ENCODE measurements at regions not wholly inside any gene's neighbourhood (a gene's known extent, or its start where the extent isn't known, plus 50 kb on each side); places are given as distances from the start of the nearest gene placed in this dataset.

DNA sequence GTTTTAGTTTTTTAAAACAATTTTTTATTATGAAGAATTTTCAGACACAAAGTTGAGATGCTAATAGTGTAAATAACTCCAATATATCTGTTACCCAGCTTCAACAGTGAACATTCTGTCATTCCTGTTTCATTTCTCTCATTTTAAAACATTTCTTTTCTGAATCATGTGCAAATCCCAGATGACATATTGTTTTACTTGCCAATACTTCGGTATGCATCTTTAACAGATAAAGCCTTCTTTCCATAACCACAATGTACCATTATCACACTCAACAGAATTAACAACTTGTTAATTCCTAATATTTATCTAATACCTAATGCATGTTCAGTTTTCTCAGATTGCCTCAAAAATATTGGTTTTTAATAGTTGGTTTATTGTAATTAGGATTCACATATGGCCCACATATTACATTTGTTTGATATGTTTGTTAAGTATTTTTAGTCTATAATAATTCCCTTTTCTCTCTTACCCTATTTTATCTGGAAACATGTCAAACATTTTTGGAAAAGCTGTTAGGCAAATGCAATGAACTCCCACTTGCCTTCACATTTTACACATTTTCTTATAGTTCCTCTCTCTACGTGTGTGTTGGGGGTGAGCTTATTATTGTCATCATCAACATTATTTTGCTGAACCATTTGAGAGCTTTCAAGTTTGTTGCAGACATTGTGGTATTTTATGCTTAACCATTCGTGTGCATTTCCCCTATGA, 58.7 kb upstream of the ANKRD55 start:
- H3K4me3 ChIP-seq (ENCODE audit: low read depth, low read length): no peak overlapping the region
- DNase-seq (ENCODE audit: low read depth): no peak
- TF ChIP-seq, protein P1, sequence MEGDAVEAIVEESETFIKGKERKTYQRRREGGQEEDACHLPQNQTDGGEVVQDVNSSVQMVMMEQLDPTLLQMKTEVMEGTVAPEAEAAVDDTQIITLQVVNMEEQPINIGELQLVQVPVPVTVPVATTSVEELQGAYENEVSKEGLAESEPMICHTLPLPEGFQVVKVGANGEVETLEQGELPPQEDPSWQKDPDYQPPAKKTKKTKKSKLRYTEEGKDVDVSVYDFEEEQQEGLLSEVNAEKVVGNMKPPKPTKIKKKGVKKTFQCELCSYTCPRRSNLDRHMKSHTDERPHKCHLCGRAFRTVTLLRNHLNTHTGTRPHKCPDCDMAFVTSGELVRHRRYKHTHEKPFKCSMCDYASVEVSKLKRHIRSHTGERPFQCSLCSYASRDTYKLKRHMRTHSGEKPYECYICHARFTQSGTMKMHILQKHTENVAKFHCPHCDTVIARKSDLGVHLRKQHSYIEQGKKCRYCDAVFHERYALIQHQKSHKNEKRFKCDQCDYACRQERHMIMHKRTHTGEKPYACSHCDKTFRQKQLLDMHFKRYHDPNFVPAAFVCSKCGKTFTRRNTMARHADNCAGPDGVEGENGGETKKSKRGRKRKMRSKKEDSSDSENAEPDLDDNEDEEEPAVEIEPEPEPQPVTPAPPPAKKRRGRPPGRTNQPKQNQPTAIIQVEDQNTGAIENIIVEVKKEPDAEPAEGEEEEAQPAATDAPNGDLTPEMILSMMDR (IDR thresholded peaks at IDR 0.05; ENCODE audit: insufficient read depth, low read length, poor library complexity, severe bottlenecking): no peak
- H3K36me3 ChIP-seq (ENCODE audit: control insufficient read depth, insufficient read depth, low read length): no peaks in the 10 kb centered on the region
- no peaks in the 10 kb centered on the region for H3K27me3 ChIP-seq (ENCODE audit: control insufficient read depth, insufficient read depth, low read length)

DNA sequence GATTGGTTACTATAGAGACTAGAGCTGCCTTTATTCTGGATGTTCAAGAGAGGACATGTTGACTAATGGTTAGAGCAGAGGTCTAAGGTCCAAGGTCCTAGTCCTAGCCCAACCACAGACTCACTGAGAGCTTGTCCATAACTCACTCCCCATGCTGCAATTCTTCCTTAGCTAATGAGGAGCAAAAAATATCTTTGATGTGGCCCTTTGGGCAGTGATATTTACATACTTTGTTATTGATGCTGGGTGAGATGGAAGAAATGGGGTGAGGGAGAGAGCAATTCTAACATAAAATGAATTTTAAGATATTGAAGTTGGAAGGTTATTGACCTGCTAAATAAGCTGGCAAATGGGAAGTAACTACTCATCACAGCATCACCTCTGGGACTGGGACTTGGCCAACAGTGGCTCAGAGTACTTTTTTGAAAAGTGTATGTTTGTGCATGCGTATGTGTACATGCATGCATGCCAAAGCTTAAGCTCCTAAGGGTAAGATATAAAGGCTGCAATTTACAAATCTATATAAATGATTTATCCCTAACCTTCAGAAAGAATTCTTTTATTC, 58.0 kb upstream of the ANKRD55 start:
- TF ChIP-seq, protein P1 (IDR thresholded peaks at IDR 0.05; ENCODE audit: insufficient read depth, low read length, poor library complexity, severe bottlenecking): no peak
- Histone ChIP-seq H3K27me3 (ENCODE audit: control insufficient read depth, insufficient read depth, low read length) (no peaks in the 10 kb centered on the region), H3K36me3 (ENCODE audit: control insufficient read depth, insufficient read depth, low read length) (no peaks in the 10 kb centered on the region), H3K4me3 (ENCODE audit: low read depth, low read length) (no peak overlapping the region)
- DNase-seq (ENCODE audit: low read depth): no peak

DNA sequence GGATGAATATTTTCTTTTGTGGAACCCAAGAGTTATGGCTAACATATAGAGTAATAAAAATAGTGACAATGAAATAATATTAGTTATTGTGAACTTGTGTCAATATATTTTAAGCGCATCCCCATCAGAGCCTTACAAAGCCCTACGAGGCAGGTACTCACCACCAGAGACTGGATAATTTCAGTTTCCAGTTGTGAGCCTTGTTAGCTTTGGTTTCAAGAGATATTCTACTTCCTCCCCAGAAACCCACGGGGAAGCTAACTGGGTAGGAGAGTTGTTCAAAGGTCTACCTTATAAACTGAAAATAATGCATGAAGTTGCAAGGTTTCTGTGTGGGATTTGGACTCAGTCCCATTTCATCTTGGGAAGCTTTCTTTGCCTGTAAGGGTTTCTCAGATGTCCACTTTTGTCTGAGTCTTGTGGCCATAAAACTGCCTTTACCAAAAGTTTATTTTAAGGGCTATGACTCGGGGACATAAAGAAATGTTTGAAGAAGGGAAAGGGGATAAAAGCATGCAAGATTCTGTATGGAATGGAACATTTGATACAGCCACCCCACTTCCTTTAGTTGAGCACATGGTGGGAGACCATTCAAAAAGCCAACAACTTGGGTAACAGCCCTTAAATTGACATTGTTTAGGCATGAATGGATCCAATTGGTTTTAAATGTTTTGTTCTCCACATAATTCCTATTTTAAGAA, 57.4 kb upstream of the ANKRD55 start:
- H3K27me3 ChIP-seq (ENCODE audit: control insufficient read depth, insufficient read depth, low read length): no peaks in the 10 kb centered on the region
- no peak for DNase-seq (ENCODE audit: low read depth)
- no peak overlapping the region for H3K4me3 ChIP-seq (ENCODE audit: low read depth, low read length)
- H3K36me3 ChIP-seq (ENCODE audit: control insufficient read depth, insufficient read depth, low read length): no peaks in the 10 kb centered on the region
- TF ChIP-seq, protein P1 (IDR thresholded peaks at IDR 0.05; ENCODE audit: insufficient read depth, low read length, poor library complexity, severe bottlenecking): no peak

DNA sequence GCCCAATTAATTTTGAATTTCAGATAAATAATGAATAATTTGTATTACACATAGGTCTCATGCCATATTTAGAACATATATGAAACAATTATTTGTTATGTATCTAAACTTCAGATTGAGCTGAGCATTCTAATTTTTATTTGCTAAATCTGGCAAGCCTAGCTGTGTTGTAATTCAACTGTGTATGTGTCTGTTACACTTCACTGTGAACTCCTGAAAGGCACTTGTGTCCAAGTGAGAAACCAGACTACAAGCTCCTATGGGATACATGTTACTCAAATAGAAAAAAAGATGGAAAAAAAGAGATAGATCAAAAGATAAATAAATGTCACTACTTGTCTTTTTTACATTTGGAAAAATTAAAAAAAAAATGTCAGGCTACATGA, 56.5 kb upstream of the ANKRD55 start:
- DNase-seq (ENCODE audit: low read depth): no peak
- no peaks in the 10 kb centered on the region for H3K36me3 ChIP-seq (ENCODE audit: control insufficient read depth, insufficient read depth, low read length)
- TF ChIP-seq, protein P1 (IDR thresholded peaks at IDR 0.05; ENCODE audit: insufficient read depth, low read length, poor library complexity, severe bottlenecking): no peak

DNA sequence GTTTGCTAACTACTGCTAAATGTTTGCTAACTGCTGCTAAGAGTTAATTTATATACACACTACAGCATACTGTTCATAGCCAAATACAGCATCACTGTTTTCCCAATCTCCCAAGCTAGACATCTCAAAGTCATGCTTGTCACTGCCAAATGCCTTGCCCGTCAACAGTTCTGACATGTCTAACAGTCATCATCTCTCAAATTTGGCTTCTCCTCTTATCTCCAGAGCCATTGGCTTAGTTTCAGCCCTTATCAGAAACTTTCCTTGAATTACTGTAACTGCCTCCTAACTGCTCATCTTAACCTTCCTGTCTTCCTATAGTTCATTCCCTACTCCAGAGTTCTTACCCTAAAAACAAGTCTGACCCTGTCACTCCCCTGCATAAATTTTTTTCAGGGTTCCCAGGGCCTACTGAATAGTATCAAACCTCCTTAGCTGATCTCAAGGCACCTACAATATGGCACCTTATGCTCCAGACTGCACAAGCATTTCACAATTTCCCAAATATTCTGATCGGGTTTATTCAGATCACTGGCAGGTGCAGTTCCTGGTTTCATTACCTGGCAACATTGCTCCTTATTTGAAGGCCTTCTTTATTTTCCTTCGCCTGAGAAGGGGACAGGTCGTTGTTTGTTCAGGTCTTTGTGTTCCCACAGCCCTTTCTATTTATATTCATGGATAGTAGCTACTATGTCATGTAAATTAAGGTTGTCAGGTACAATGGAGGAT, 55.9 kb upstream of the ANKRD55 start:
- no peak overlapping the region for H3K4me3 ChIP-seq (ENCODE audit: low read depth, low read length)
- no peak for DNase-seq (ENCODE audit: low read depth)
- TF ChIP-seq, protein P1 (IDR thresholded peaks at IDR 0.05; ENCODE audit: insufficient read depth, low read length, poor library complexity, severe bottlenecking): no peak
- no peaks in the 10 kb centered on the region for H3K27me3 ChIP-seq (ENCODE audit: control insufficient read depth, insufficient read depth, low read length)
- H3K36me3 ChIP-seq (ENCODE audit: control insufficient read depth, insufficient read depth, low read length): no peaks in the 10 kb centered on the region

More for the DNA sequence above, 56.5 kb upstream of the ANKRD55 start:
- Histone ChIP-seq H3K4me3 (ENCODE audit: low read depth, low read length) (no peak overlapping the region), H3K27me3 (ENCODE audit: control insufficient read depth, insufficient read depth, low read length) (no peaks in the 10 kb centered on the region)
